Esophagus (tissue), 2 donors: ENCODE measurements at regions not wholly inside any gene's neighbourhood (a gene's known extent, or its start where the extent isn't known, plus 50 kb on each side); places are given as distances from the start of the nearest gene placed in this dataset.

Experiments
- H3K27ac ChIP-seq, 2 donors: one replicate each; pipeline ENCODE4 v1.5.1; 2013; ENCODE audit warnings: low read depth in 2 of 2, mild to moderate bottlenecking in 2 of 2, inconsistent platforms in 1 of 2, low read length in 1 of 2, moderate library complexity in 1 of 2
- H3K27me3 ChIP-seq, 2 donors: one replicate each; pipeline ENCODE4 v1.6.1; 2013; ENCODE audit warnings: low read length in 2 of 2, control low read depth in 1 of 2, mild to moderate bottlenecking in 1 of 2; ENCODE audit not compliant: insufficient read depth in 2 of 2, control insufficient read depth in 1 of 2
- H3K36me3 ChIP-seq, 2 donors: one replicate each; pipeline ENCODE4 v1.6.1; 2013; ENCODE audit warnings: low read length in 1 of 2; ENCODE audit not compliant: control insufficient read depth in 2 of 2, insufficient read depth in 2 of 2
- H3K4me1 ChIP-seq, 2 donors: one replicate each; pipeline ENCODE4 v1.6.1; 2013; ENCODE audit warnings: low read length in 1 of 2; ENCODE audit not compliant: control insufficient read depth in 2 of 2, insufficient read depth in 2 of 2
- H3K4me3 ChIP-seq, 2 donors: one replicate each; pipeline ENCODE4 v1.5.1; 2013; ENCODE audit warnings: low read length in 2 of 2, mild to moderate bottlenecking in 2 of 2, low read depth in 1 of 2, moderate library complexity in 1 of 2
- H3K9me3 ChIP-seq, 2 donors: one replicate each; pipeline ENCODE4 v1.6.1; 2013; ENCODE audit warnings: mild to moderate bottlenecking in 2 of 2, low read depth in 1 of 2, low read length in 1 of 2, moderate library complexity in 1 of 2; ENCODE audit not compliant: control insufficient read depth in 2 of 2, insufficient read depth in 1 of 2
- WGBS, 2 donors: extraction: QIAGEN DNeasy Blood & Tissue Kit; methylation state at CpG; one replicate each; pipeline ENCODE4 v1.1.7; 2013; 5-methylcytosine and 5-hydroxymethylcytosine counted together
- donor health status: healthy with polysubstance abuse.
- donor health status: Bipolar disorder and iron deficiency.

- Histone ChIP-seq H3K4me1 (no peaks in the 10 kb centered on the region), H3K4me3 (no peak overlapping the region), H3K36me3 (no peaks in the 10 kb centered on the region), H3K27me3 (no peaks in the 10 kb centered on the region), H3K27ac (no peak overlapping the region), H3K9me3 (no peaks in the 10 kb centered on the region)
Observed at GRCh38 chr18:61183798-61184197, 149.4 kb upstream of the CDH20 start.

GRCh38 chr18:61187971-61188370 is 145.3 kb upstream of the CDH20 start:
- H3K4me1 ChIP-seq, result no peaks in the 10 kb centered on the region
- H3K9me3 ChIP-seq, result no peaks in the 10 kb centered on the region
- H3K27me3 ChIP-seq, result no peaks in the 10 kb centered on the region
- H3K4me3 ChIP-seq, result no peak overlapping the region
- 85 to 91% methylated on average over 3 of the region's 3 CpGs for WGBS, 2 donors
- H3K36me3 ChIP-seq, result no peaks in the 10 kb centered on the region
- no peak overlapping the region for H3K27ac ChIP-seq

GRCh38 chr18:61189376-61189775 is 143.9 kb upstream of the CDH20 start:
- Histone ChIP-seq H3K9me3 (no peaks in the 10 kb centered on the region), H3K27ac (no peak overlapping the region), H3K27me3 (no peaks in the 10 kb centered on the region), H3K36me3 (no peaks in the 10 kb centered on the region), H3K4me3 (no peak overlapping the region), H3K4me1 (no peaks in the 10 kb centered on the region)
- 68 to 73% methylated on average over 3 of the region's 3 CpGs for WGBS, 2 donors

GRCh38 chr18:61194726-61195125 is 138.5 kb upstream of the CDH20 start:
- Histone ChIP-seq H3K4me3 (no peak overlapping the region), H3K9me3 (no peaks in the 10 kb centered on the region), H3K36me3 (no peaks in the 10 kb centered on the region), H3K27ac (no peak overlapping the region), H3K4me1 (no peaks in the 10 kb centered on the region), H3K27me3 (no peaks in the 10 kb centered on the region)
- WGBS, 2 donors, result 79 to 84% methylated on average over 4 of the region's 4 CpGs

GRCh38 chr18:61196750-61197149 is 136.5 kb upstream of the CDH20 start:
- Histone ChIP-seq H3K27ac (no peak overlapping the region), H3K4me1 (no peaks in the 10 kb centered on the region), H3K27me3 (no peaks in the 10 kb centered on the region), H3K9me3 (no peaks in the 10 kb centered on the region), H3K4me3 (no peak overlapping the region), H3K36me3 (no peaks in the 10 kb centered on the region)
- WGBS, 2 donors, result 71 to 81% methylated on average over 4 of the region's 4 CpGs

GRCh38 chr18:61198486-61198885 is 134.7 kb upstream of the CDH20 start:
- no peak overlapping the region for H3K27ac ChIP-seq
- H3K4me3 ChIP-seq, result no peak overlapping the region
- no peaks in the 10 kb centered on the region for H3K9me3 ChIP-seq
- H3K4me1 ChIP-seq, result no peaks in the 10 kb centered on the region
- no peaks in the 10 kb centered on the region for H3K27me3 ChIP-seq
- H3K36me3 ChIP-seq, result no peaks in the 10 kb centered on the region

DNA sequence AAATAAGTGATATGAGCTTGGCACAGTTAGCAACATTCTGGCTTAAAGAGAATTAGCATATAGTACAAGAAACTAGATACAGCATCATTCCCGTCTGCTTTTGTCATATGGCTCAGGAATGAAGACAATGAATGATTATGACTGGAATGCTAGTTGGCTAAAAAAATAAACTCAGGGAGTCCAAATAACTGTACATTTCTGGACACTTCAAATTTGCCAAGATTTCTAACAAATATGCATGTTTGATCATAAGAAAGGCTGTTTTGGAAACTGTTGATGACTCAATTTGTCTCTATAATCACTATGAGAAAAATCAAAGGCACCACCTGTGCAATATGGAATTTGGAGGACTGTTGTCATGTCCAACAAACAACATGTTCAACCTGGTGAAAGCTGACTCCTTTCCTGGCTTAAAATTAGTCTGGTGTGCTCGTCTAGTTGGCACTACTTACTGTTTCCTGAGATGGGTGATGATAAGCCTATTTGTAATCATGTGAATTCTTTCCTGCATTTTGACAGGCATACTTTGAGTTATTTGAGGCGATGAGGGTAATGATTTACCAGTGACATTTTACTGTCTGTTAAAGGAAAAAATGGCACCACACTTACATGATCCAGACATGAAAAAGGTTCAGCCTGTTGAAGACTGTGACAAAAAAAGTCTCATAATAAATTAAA is 133.9 kb upstream of the CDH20 start:
- H3K4me1 ChIP-seq, result no peaks in the 10 kb centered on the region
- no peak overlapping the region for H3K27ac ChIP-seq
- 47 to 50% methylated on average over 3 of the region's 3 CpGs for WGBS, 2 donors
- H3K4me3 ChIP-seq, result no peak overlapping the region
- no peaks in the 10 kb centered on the region for H3K9me3 ChIP-seq
- H3K36me3 ChIP-seq, result no peaks in the 10 kb centered on the region
- no peaks in the 10 kb centered on the region for H3K27me3 ChIP-seq

- 47 to 67% methylated on average over 2 of the region's 2 CpGs for WGBS, 2 donors
- no peak overlapping the region for H3K4me3 ChIP-seq
- no peaks in the 10 kb centered on the region for H3K4me1 ChIP-seq
- no peaks in the 10 kb centered on the region for H3K27me3 ChIP-seq
- H3K27ac ChIP-seq, result no peak overlapping the region
- no peaks in the 10 kb centered on the region for H3K9me3 ChIP-seq
- H3K36me3 ChIP-seq, result no peaks in the 10 kb centered on the region
Observed at GRCh38 chr18:61201511-61201910, 131.7 kb upstream of the CDH20 start.

DNA sequence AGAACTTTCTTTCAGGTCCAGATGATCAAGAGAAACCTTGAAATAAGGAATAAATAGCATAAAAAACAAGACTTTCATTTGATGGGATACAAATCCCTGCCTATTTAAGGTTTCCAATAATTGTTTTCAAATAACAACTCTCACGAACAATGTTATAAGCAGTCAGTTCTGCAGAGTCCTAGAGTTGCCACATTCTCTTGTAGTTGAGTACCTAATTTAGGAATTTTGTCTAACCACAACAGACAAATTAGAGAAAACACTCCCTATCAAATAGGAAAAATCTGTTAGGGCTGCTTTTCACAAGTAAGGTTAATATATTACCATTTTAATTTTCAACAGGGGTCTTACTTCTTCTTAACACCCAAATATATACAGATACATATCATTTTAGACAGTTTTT is 130.1 kb upstream of the CDH20 start:
- H3K27ac ChIP-seq, result no peak overlapping the region
- 78 to 79% methylated on average over 1 of the region's 1 CpG for WGBS, 2 donors
- H3K27me3 ChIP-seq, result no peaks in the 10 kb centered on the region
- H3K4me1 ChIP-seq, result no peaks in the 10 kb centered on the region
- no peak overlapping the region for H3K4me3 ChIP-seq
- H3K9me3 ChIP-seq, result no peaks in the 10 kb centered on the region
- H3K36me3 ChIP-seq, result no peaks in the 10 kb centered on the region

- Histone ChIP-seq H3K36me3 (no peaks in the 10 kb centered on the region), H3K4me1 (no peaks in the 10 kb centered on the region), H3K9me3 (peaks cover 0 to 5% of the 10 kb centered on the region in 2 donors), H3K27me3 (no peaks in the 10 kb centered on the region), H3K4me3 (no peak overlapping the region), H3K27ac (no peak overlapping the region)
- WGBS, 2 donors, result 54 to 62% methylated on average over 5 of the region's 5 CpGs
Observed at GRCh38 chr18:61209801-61210200, 123.4 kb upstream of the CDH20 start.
